IMR-90 (cell line): ENCODE measurements at regions not wholly inside any gene's neighbourhood (a gene's known extent, or its start where the extent isn't known, plus 50 kb on each side); places are given as distances from the start of the nearest gene placed in this dataset.
A peak's percentile ranks its signal among the peaks of the same experiment; 100 is the strongest.

Experiments used
- ATAC-seq: fragments of 200-7000 bp; cut with Tn5 transposase; 2 replicates; pipeline ENCODE4 v1.9.1; 2020; ENCODE audit warnings: low read depth, mild to moderate bottlenecking, moderate library complexity
- BruUV-seq: library from RNA; stranded (reverse); fragments of 400-500 nt; replicated peaks from 2 replicates; lab custom pipeline; 2021; lab: Mats Ljungman, UMichigan
- CTCF ChIA-PET: fragments of 300-600 bp; formaldehyde crosslinking; extraction: SDS; loops from one replicate; lab custom pipeline; 2021; ENCODE audit warnings: antibody characterized with exemption; lab: Yijun Ruan, JAX
- POLR2A ChIA-PET: fragments of 300-600 bp; sonication (Branson Sonifier 250); formaldehyde crosslinking; loops from one replicate; lab custom pipeline; 2022; ENCODE audit warnings: antibody characterized with exemption; ENCODE audit not compliant: unreplicated experiment; lab: Charles Lee
- DNase-seq: peaks from one replicate; pipeline ENCODE4 v3.0.0; 2013
- H2AFZ ChIP-seq: replicated peaks from 2 replicates; pipeline ENCODE3; 2013; ENCODE audit warnings: low read length, mild to moderate bottlenecking; ENCODE audit not compliant: poor library complexity
- H2AK5ac ChIP-seq: 2 replicates; pipeline ENCODE4 v1.6.1; 2013; ENCODE audit warnings: low read depth, low read length, inconsistent platforms
- H2AK9ac ChIP-seq: replicated peaks from 2 replicates; pipeline ENCODE3; 2013; ENCODE audit warnings: mild to moderate bottlenecking, low read depth, low read length, moderate library complexity; ENCODE audit not compliant: poor library complexity
- H2BK120ac ChIP-seq: 2 replicates; pipeline ENCODE4 v1.6.1; 2013; ENCODE audit warnings: low read depth, low read length, inconsistent platforms
- H2BK15ac ChIP-seq: 3 replicates; pipeline ENCODE4 v1.6.1; 2013; ENCODE audit warnings: low read depth, low read length, inconsistent platforms
- H2BK20ac ChIP-seq: 2 replicates; pipeline ENCODE4 v1.6.1; 2013; ENCODE audit warnings: low read depth, mild to moderate bottlenecking, inconsistent platforms, low read length, moderate library complexity
- H2BK5ac ChIP-seq: 2 replicates; pipeline ENCODE4 v1.6.1; 2013; ENCODE audit warnings: mild to moderate bottlenecking, low read depth, low read length, inconsistent platforms; ENCODE audit not compliant: poor library complexity, severe bottlenecking
- H3K14ac ChIP-seq: replicated peaks from 2 replicates; pipeline ENCODE4 v1.6.1; 2013; ENCODE audit warnings: low read depth, low read length, inconsistent platforms
- H3K18ac ChIP-seq: 2 replicates; pipeline ENCODE4 v1.6.1; 2013; ENCODE audit warnings: low read depth, low read length, control low read depth
- H3K23ac ChIP-seq: 2 replicates; pipeline ENCODE4 v1.6.1; 2013; ENCODE audit warnings: low read depth, low read length, inconsistent platforms
- H3K27ac ChIP-seq: 2 replicates; pipeline ENCODE4 v1.5.1; 2013; ENCODE audit warnings: mild to moderate bottlenecking, control low read depth, low read length; ENCODE audit not compliant: insufficient read depth
- H3K27me3 ChIP-seq: 2 replicates; pipeline ENCODE4 v1.6.1; 2013; ENCODE audit warnings: low read length; ENCODE audit not compliant: control insufficient read depth, insufficient read depth
- H3K36me3 ChIP-seq: 2 replicates; pipeline ENCODE4 v1.6.1; 2013; ENCODE audit warnings: low read length, mixed read lengths; ENCODE audit not compliant: control insufficient read depth, insufficient read depth
- H3K4ac ChIP-seq: 2 replicates; pipeline ENCODE4 v1.6.1; 2013; ENCODE audit warnings: low read depth, low read length, inconsistent platforms
- H3K4me1 ChIP-seq: 2 replicates; pipeline ENCODE4 v1.6.1; 2013; ENCODE audit warnings: low read length, mixed read lengths; ENCODE audit not compliant: control insufficient read depth, insufficient read depth
- H3K4me2 ChIP-seq: 2 replicates; pipeline ENCODE4 v1.6.1; 2013; ENCODE audit warnings: low read depth, mild to moderate bottlenecking, control low read depth, low read length, moderate library complexity
- H3K4me3 ChIP-seq: 2 replicates; pipeline ENCODE4 v1.5.1; 2013; ENCODE audit warnings: low read depth, mild to moderate bottlenecking, control low read depth, low read length, moderate library complexity; ENCODE audit not compliant: insufficient read depth
- H3K56ac ChIP-seq: 2 replicates; pipeline ENCODE4 v1.6.1; 2013; ENCODE audit warnings: low read length, inconsistent platforms; ENCODE audit not compliant: insufficient read depth; ENCODE audit errors: extremely low read depth
- H3K79me1 ChIP-seq, 2 experiments: 2 replicates each; pipeline ENCODE4 v1.6.1; 2013; ENCODE audit warnings: low read length in 2 of 2, inconsistent platforms in 1 of 2, low read depth in 1 of 2
- H3K9ac ChIP-seq: 2 replicates; pipeline ENCODE4 v1.6.1; 2013; ENCODE audit warnings: low read depth, low read length, control low read depth
- H3K9me1 ChIP-seq: 2 replicates; pipeline ENCODE4 v1.6.1; 2013; ENCODE audit warnings: low read length, inconsistent platforms; ENCODE audit not compliant: insufficient read depth
- H3K9me3 ChIP-seq: 2 replicates; pipeline ENCODE4 v1.6.1; 2013; ENCODE audit warnings: low read length; ENCODE audit not compliant: control insufficient read depth, insufficient read depth
- H4K20me1 ChIP-seq: 2 replicates; pipeline ENCODE4 v1.6.1; 2013; ENCODE audit warnings: low read length, inconsistent platforms; ENCODE audit not compliant: insufficient read depth
- H4K5ac ChIP-seq: 2 replicates; pipeline ENCODE4 v1.6.1; 2013; ENCODE audit warnings: mild to moderate bottlenecking, low read depth, low read length, control low read depth
- H4K8ac ChIP-seq, 2 experiments: 2 replicates each; pipeline ENCODE4 v1.6.1; 2013; ENCODE audit warnings: low read depth in 2 of 2, low read length in 2 of 2, control low read depth in 1 of 2, inconsistent platforms in 1 of 2
- H4K91ac ChIP-seq: 2 replicates; pipeline ENCODE4 v1.6.1; 2013; ENCODE audit warnings: low read depth, low read length, inconsistent platforms; ENCODE audit not compliant: insufficient read depth
- CEBPB ChIP-seq: IDR thresholded peaks from 2 replicates; pipeline ENCODE4 v1.6.1; 2012; ENCODE audit warnings: low read depth, low read length, improper control_type of control experiment
- POLR2A ChIP-seq: IDR thresholded peaks from 2 replicates; pipeline ENCODE4 v1.6.1; 2012; ENCODE audit warnings: mild to moderate bottlenecking, low read depth, low read length
- RFX5 ChIP-seq: IDR thresholded peaks from 2 replicates; pipeline ENCODE4 v1.8.0; 2012; ENCODE audit warnings: low read depth, mild to moderate bottlenecking, low read length, moderate library complexity
- WGBS, 2 experiments: methylation state at CpG; one replicate each; pipeline versions ENCODE4 v1.1.5 to v1.1.7; 2013; ENCODE audit warnings: missing lambda C conversion rate in 2 of 2; ENCODE audit not compliant: insufficient read length in 1 of 2; ENCODE audit errors: extremely low coverage in 2 of 2; 5-methylcytosine and 5-hydroxymethylcytosine counted together
- dilution Hi-C: fragments of 300-500 bp; cut with HindIII; formaldehyde crosslinking; loops from one replicate; pipeline ENCODE4 v1.14.3; 2018; ENCODE audit warnings: low sequenced_read_pairs; ENCODE audit not compliant: unreplicated experiment
- in situ Hi-C: fragments of 300-500 bp; cut with MboI; formaldehyde crosslinking; loops from 3 replicates; pipeline ENCODE4 v1.14.3; 2019; ENCODE audit warnings: low sequenced_read_pairs, inconsistent platforms, mixed read lengths
- intact Hi-C: fragments of 100-400 bp; cut with micrococcal nuclease; formaldehyde crosslinking; loops from 2 replicates; pipeline ENCODE4 v1.10.0; 2022

- in situ Hi-C loops (no loop called here), dilution Hi-C loops (no loop called here), intact Hi-C loops (no loop called here)
- peak overlapping the region; percentile 27; the same call in 1 of the 3 replicates for H2BK15ac ChIP-seq
- no TSS peak for BruUV-seq
- H4K5ac ChIP-seq = peak overlapping the region; percentile 92
- no peaks in the 10 kb centered on the region for H3K9me3 ChIP-seq
- peak overlapping the region; percentile 85; the same call in 1 of the 2 replicates for H3K14ac ChIP-seq
- peak overlapping the region; percentile 80 for H4K91ac ChIP-seq
- peak overlapping the region; percentile 85 for H3K4ac ChIP-seq
- H3K27me3 ChIP-seq = no peaks in the 10 kb centered on the region
- POLR2A ChIA-PET = interaction anchor here (0.5 to 2.2 kb wide), 4 partner anchors 26 to 104 kb away, joined by 3 to 9 read pairs (median 4); no protein-coding TSS in a partner anchor
- peak overlapping the region; percentile 91 for H3K27ac ChIP-seq
- peaks cover 20% of the 10 kb centered on the region for H3K9me1 ChIP-seq
- peak overlapping the region; percentile 6 to 76; a peak in 3 of 4 replicates for H4K8ac ChIP-seq
- no peak overlapping the region for H2AFZ ChIP-seq
- H3K79me1 ChIP-seq = peaks cover 7 to 39% of the 10 kb centered on the region in 2 experiments
- H2BK120ac ChIP-seq = peak overlapping the region; percentile 89
- peak overlapping the region; percentile 85 for H3K18ac ChIP-seq
- H3K56ac ChIP-seq = peak overlapping the region; percentile 96
- peak overlapping the region; percentile 99 for H3K4me2 ChIP-seq
- ATAC-seq = peak; percentile 13; the same call in 1 of the 2 replicates
- DNase-seq = peak; percentile 59
- H2AK9ac ChIP-seq = no peak overlapping the region
- peak overlapping the region; percentile 90 for H2BK5ac ChIP-seq
- H2AK5ac ChIP-seq = peak overlapping the region; percentile 81
- peaks cover 25% of the 10 kb centered on the region; the same call in 1 of the 2 replicates for H4K20me1 ChIP-seq
- peak overlapping the region; percentile 77 for H2BK20ac ChIP-seq
- peak overlapping the region; percentile 86 for H3K4me3 ChIP-seq
- H3K36me3 ChIP-seq = peaks cover 8% of the 10 kb centered on the region; the same call in 1 of the 2 replicates
- no CpG with 5 or more reads among the region's 3 CpGs for WGBS, 2 experiments
- peak overlapping the region; percentile 85; the same call in 1 of the 2 replicates for H3K23ac ChIP-seq
- TF ChIP-seq RFX5 (no peak), POLR2A (peak; percentile 30), CEBPB (peak; percentile 57)
- H3K4me1 ChIP-seq = peaks cover 9% of the 10 kb centered on the region
- H3K9ac ChIP-seq = peak overlapping the region; percentile 93
- CTCF ChIA-PET = interaction anchor here (0.6 to 1.0 kb wide), 4 partner anchors 10 to 320 kb away, joined by 3 to 5 read pairs (median 4); no protein-coding TSS in a partner anchor
Measured at GRCh38 chr7:130939321-130940095, 205.5 kb upstream of the KLF14 start.
